ENCODE measurements at regions not wholly inside any gene's neighbourhood (a gene's known extent, or its start where the extent isn't known, plus 50 kb on each side); places are given as distances from the start of the nearest gene placed in this dataset.
"Not testable (repeated sequence)": the region's sequence is repeated elsewhere in the genome, so short reads cannot be mapped to it uniquely, and the experiment has no call there.

DNA sequence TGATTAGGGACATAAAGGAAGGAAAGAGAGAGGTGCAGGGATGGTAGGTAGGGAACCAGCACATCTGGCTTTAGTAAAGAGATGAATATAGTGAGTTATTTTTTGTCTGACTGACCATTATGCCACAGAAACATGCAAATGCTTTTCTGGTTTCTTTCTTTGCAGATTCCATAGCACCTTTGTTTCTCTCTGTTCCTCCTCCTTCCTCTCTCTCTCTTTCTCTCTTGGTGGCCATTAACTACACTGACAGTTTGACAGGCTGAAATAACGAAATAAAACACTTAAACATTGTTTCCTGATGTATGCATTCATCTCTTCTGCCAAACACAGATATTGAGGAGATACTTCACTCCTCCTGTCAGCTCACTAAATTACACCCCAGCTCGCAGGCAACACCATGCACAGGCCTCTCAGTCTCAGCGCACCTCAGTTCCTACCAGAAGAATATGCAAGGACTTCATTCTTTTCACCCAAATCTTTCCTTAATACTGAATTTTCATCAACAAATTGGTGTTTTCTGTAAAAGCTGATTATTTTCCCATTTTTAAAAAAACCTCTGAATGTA is 406.9 kb upstream of the SOX5 start:
- no peaks in the 10 kb centered on the region for H3K36me3 ChIP-seq (ENCODE audit: insufficient read depth, low read length)
- no peaks in the 10 kb centered on the region for H3K79me2 ChIP-seq (ENCODE audit: control insufficient read depth, insufficient read depth, low read length, unreplicated experiment)
- H3K27ac ChIP-seq (ENCODE audit: low read depth, low read length), result no peak overlapping the region

DNA sequence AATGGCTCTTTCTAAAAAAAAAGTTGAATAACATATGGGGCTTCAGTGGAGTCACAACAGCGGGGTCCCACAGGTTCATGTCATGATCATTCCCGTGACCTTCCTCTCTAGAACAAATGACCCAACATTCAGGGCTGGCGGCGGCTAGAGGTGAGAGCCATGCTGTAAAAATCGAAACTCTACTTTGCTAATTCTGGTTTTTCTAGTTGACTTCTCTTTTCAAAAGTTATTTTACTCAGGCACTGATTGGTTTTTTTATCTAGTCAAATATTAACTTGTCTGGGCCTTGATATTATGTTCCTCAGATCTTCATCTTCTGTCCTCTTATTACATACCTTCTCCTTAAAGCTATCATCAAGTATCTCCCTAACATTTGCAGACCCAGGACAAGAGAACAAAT is 402.9 kb upstream of the SOX5 start:
- Histone ChIP-seq H2AFZ (ENCODE audit: low read length, unreplicated experiment) (no peak overlapping the region), H3K4me3 (ENCODE audit: low read depth, low read length) (no peak overlapping the region), H3K4me1 (ENCODE audit: control insufficient read depth, insufficient read depth, low read length, unreplicated experiment) (no peaks in the 10 kb centered on the region), H3K27ac (ENCODE audit: low read depth, low read length) (no peak overlapping the region), H3K27me3 (ENCODE audit: insufficient read depth, low read length) (no peaks in the 10 kb centered on the region), H3K36me3 (ENCODE audit: insufficient read depth, low read length) (no peaks in the 10 kb centered on the region), H3K79me2 (ENCODE audit: control insufficient read depth, insufficient read depth, low read length, unreplicated experiment) (no peaks in the 10 kb centered on the region)

More for the DNA sequence above, 406.9 kb upstream of the SOX5 start:
- no peak overlapping the region for H2AFZ ChIP-seq (ENCODE audit: low read length, unreplicated experiment)
- no peaks in the 10 kb centered on the region for H3K4me1 ChIP-seq (ENCODE audit: control insufficient read depth, insufficient read depth, low read length, unreplicated experiment)
- no peaks in the 10 kb centered on the region for H3K27me3 ChIP-seq (ENCODE audit: insufficient read depth, low read length)
- no peak overlapping the region for H3K4me3 ChIP-seq (ENCODE audit: low read depth, low read length)

DNA sequence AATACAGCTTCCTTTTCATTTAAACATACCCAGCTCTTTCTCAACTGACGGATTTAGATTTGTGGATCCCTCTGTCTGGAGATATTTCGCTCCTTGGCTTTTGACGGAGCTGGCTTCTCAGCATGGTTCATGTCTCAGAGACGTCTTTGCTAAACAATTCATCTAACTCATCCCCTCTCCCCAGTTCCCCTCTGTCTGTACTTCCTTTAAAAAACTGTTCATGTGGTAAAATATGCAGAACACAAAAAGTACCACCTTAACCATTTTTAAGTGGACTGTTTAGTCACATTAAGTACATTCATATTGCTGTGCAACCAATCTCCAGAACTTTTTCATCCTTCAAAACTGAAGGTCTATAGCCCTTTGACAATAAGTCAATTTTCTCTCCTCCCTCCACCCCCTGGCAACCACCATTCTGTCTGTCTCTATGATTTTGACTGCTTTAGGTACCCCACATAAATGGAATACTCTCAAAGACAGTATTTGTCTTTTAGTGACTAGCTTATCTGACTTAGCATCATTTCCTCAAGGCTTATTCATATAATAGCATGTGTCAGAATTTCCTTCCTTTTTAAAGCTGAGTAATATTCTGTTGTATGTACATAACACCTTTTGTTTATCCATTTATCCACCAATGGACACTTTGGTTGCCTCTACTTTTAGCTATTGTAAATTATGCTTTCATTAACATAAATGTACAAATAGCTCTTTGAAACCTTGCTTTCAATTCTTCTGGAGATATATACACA is 399.8 kb upstream of the SOX5 start:
- Histone ChIP-seq H3K4me1 (ENCODE audit: control insufficient read depth, insufficient read depth, low read length, unreplicated experiment) (no peaks in the 10 kb centered on the region), H2AFZ (ENCODE audit: low read length, unreplicated experiment) (no peak overlapping the region), H3K36me3 (ENCODE audit: insufficient read depth, low read length) (no peaks in the 10 kb centered on the region), H3K27ac (ENCODE audit: low read depth, low read length) (no peak overlapping the region), H3K79me2 (ENCODE audit: control insufficient read depth, insufficient read depth, low read length, unreplicated experiment) (no peaks in the 10 kb centered on the region), H3K27me3 (ENCODE audit: insufficient read depth, low read length) (no peaks in the 10 kb centered on the region), H3K4me3 (ENCODE audit: low read depth, low read length) (no peak overlapping the region)

DNA sequence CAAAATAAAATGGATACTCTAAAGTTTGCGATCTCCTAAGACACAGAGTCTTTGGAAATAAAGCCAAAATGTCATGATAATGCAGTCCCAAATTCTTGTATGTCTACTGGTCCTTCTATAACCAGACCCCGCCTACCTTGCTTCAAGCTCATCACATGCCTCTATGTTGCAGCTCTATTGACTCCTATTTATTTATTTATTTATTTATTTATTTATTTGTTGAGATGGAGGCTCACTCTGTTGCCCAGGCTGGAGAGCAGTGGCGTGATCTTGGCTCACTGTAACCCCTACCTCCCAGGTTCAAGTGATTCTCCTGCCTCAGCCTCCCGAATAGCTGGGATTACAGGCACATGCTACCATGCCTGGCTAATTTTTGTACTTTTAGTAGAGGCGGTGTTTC is 398.7 kb upstream of the SOX5 start:
- not testable (repeated sequence) for H3K4me3 ChIP-seq (ENCODE audit: low read depth, low read length); H3K79me2 ChIP-seq (ENCODE audit: control insufficient read depth, insufficient read depth, low read length, unreplicated experiment); H2AFZ ChIP-seq (ENCODE audit: low read length, unreplicated experiment); H3K27ac ChIP-seq (ENCODE audit: low read depth, low read length); H3K36me3 ChIP-seq (ENCODE audit: insufficient read depth, low read length); H3K27me3 ChIP-seq (ENCODE audit: insufficient read depth, low read length); H3K4me1 ChIP-seq (ENCODE audit: control insufficient read depth, insufficient read depth, low read length, unreplicated experiment)

DNA sequence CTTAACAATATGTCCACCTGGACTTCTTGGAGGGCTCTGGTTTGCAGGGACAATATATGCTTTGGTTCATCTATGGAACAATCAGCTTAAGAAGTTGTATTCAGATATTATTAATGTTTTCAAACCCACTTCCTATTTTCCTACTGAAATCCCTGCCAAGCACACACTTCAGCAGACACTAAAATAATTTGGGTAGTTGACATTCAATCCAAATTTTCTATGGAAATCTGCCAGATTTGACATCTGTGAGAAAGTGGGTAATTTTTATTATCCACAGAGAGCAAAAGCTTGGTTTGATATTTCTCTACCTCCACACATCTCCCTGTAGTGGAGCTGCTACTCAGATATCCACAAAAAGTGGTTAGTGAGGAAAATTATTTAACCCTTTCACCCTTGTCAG is 378.8 kb upstream of the SOX5 start:
- Histone ChIP-seq H3K27me3 (ENCODE audit: insufficient read depth, low read length) (no peaks in the 10 kb centered on the region), H3K36me3 (ENCODE audit: insufficient read depth, low read length) (no peaks in the 10 kb centered on the region), H3K4me3 (ENCODE audit: low read depth, low read length) (no peak overlapping the region), H3K27ac (ENCODE audit: low read depth, low read length) (no peak overlapping the region), H3K79me2 (ENCODE audit: control insufficient read depth, insufficient read depth, low read length, unreplicated experiment) (no peaks in the 10 kb centered on the region), H2AFZ (ENCODE audit: low read length, unreplicated experiment) (no peak overlapping the region), H3K4me1 (ENCODE audit: control insufficient read depth, insufficient read depth, low read length, unreplicated experiment) (no peaks in the 10 kb centered on the region)

DNA sequence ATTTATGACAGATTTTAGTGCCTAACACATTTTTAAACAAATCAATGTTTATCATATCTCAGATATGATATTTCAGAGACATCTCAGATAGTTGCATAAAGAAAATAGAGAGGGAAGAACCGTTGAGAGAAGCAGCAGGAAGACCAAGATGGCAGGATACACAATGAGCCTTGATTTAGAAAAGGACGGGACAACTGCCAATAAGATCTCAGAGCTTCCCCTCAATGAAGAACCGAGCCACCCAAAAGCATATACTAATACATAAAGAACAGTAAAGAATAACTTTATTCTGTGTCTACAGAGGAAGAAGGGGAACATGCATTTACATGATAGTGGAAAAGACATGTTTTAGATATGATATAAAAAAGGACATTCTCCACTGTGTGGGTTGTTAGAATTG is 375.9 kb upstream of the SOX5 start:
- H3K4me3 ChIP-seq (ENCODE audit: low read depth, low read length), result no peak overlapping the region
- H3K27ac ChIP-seq (ENCODE audit: low read depth, low read length), result no peak overlapping the region
- no peaks in the 10 kb centered on the region for H3K27me3 ChIP-seq (ENCODE audit: insufficient read depth, low read length)
- H3K79me2 ChIP-seq (ENCODE audit: control insufficient read depth, insufficient read depth, low read length, unreplicated experiment), result no peaks in the 10 kb centered on the region
- H2AFZ ChIP-seq (ENCODE audit: low read length, unreplicated experiment), result no peak overlapping the region
- no peaks in the 10 kb centered on the region for H3K36me3 ChIP-seq (ENCODE audit: insufficient read depth, low read length)
- no peaks in the 10 kb centered on the region for H3K4me1 ChIP-seq (ENCODE audit: control insufficient read depth, insufficient read depth, low read length, unreplicated experiment)

DNA sequence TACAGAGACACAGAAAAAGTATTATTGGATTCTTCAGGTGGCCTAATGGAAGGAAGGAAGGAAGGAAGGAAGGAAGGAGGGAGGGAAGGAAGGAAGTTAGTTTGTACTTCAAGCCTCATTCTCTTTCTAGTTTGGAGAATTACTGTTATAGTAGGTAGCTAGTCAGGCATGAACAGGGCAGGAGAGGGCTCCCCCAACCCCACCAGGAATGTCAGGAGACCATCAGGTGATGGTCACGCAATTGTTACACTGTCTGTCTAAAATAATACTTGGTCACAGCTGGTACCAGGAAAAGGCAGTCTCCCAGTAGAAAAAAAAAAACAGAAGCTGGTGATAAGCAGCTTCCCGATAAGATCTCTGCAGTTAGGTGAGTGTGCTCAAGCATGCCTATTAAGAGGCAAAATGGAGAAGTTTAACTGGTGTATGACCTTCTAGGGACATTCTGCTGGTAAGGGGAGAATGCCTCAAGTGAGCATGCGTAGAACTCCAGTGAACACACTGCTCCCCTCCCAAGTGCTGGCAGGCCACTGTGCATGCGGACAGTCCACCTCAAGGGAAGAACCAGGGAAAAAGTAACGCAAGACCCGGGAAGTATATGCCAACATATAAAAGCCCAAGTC is 358.4 kb upstream of the SOX5 start:
- Histone ChIP-seq H3K79me2 (ENCODE audit: control insufficient read depth, insufficient read depth, low read length, unreplicated experiment) (no peaks in the 10 kb centered on the region), H3K27ac (ENCODE audit: low read depth, low read length) (no peak overlapping the region), H3K4me1 (ENCODE audit: control insufficient read depth, insufficient read depth, low read length, unreplicated experiment) (no peaks in the 10 kb centered on the region), H2AFZ (ENCODE audit: low read length, unreplicated experiment) (no peak overlapping the region), H3K27me3 (ENCODE audit: insufficient read depth, low read length) (no peaks in the 10 kb centered on the region), H3K36me3 (ENCODE audit: insufficient read depth, low read length) (no peaks in the 10 kb centered on the region), H3K4me3 (ENCODE audit: low read depth, low read length) (no peak overlapping the region)

DNA sequence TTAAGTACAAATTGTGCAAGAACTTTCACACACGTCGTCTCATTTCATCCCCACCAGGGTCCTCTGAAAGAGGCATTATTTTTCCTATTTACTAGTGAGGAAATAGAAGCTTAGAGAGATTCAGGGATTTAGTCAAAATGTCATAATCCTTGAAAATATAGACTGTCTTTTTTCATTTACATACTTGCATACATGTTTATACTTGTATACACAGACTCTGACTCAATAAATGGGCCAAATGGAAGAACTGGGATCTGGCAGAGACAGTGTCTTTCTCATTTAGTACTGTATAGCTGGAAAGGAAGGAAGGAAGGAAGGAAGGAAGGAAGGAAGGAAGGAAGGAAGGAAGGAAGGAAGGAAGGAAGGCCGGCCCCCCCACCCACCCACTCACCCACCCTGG is 357.7 kb upstream of the SOX5 start:
- Histone ChIP-seq H2AFZ (ENCODE audit: low read length, unreplicated experiment) (no peak overlapping the region), H3K4me3 (ENCODE audit: low read depth, low read length) (no peak overlapping the region), H3K27me3 (ENCODE audit: insufficient read depth, low read length) (no peaks in the 10 kb centered on the region), H3K4me1 (ENCODE audit: control insufficient read depth, insufficient read depth, low read length, unreplicated experiment) (no peaks in the 10 kb centered on the region), H3K27ac (ENCODE audit: low read depth, low read length) (no peak overlapping the region), H3K36me3 (ENCODE audit: insufficient read depth, low read length) (no peaks in the 10 kb centered on the region), H3K79me2 (ENCODE audit: control insufficient read depth, insufficient read depth, low read length, unreplicated experiment) (no peaks in the 10 kb centered on the region)

DNA sequence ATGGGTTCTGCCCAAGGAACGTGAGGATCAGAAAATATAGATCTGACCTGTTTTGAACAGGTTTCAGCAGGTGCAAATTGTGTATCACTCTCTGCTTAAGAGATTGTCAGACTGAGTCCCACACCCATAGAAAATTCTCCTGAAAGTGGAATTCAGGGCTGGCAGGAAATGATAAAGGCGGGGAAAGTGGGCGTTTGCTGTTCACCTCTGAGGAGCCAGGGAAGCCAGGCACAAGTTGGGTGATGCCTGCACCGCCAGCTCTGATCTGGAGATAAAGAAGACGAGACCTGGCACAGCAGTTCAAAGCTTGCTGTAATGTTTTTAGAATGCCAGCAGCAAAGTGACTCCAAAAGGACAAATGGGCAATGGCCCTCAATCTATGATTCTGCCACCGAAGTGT is 356.5 kb upstream of the SOX5 start:
- no peaks in the 10 kb centered on the region for H3K27me3 ChIP-seq (ENCODE audit: insufficient read depth, low read length)
- H3K4me3 ChIP-seq (ENCODE audit: low read depth, low read length), result no peak overlapping the region
- no peaks in the 10 kb centered on the region for H3K36me3 ChIP-seq (ENCODE audit: insufficient read depth, low read length)
- H3K27ac ChIP-seq (ENCODE audit: low read depth, low read length), result no peak overlapping the region
- H3K4me1 ChIP-seq (ENCODE audit: control insufficient read depth, insufficient read depth, low read length, unreplicated experiment), result no peaks in the 10 kb centered on the region
- no peaks in the 10 kb centered on the region for H3K79me2 ChIP-seq (ENCODE audit: control insufficient read depth, insufficient read depth, low read length, unreplicated experiment)
- no peak overlapping the region for H2AFZ ChIP-seq (ENCODE audit: low read length, unreplicated experiment)

DNA sequence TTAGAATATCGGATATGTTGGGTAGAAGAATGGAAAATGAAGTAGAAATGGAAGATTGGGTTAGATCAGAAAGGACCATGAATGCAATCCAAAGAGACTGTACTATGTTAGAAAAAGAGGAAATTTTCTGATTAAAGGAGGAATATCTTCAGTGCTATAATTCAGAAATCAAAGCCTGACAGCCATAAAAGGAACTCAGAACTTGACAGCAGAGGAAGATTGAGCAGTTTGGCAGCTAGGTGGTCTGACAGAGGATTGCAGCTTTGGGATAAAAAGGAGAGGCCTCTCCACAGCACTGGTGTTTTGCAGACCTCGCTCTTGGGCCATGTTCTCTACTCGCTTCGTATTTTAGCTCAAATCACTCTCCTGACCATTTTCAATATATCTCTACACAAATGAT is 354.8 kb upstream of the SOX5 start:
- Histone ChIP-seq H3K27me3 (ENCODE audit: insufficient read depth, low read length) (no peaks in the 10 kb centered on the region), H3K36me3 (ENCODE audit: insufficient read depth, low read length) (no peaks in the 10 kb centered on the region), H2AFZ (ENCODE audit: low read length, unreplicated experiment) (no peak overlapping the region), H3K79me2 (ENCODE audit: control insufficient read depth, insufficient read depth, low read length, unreplicated experiment) (no peaks in the 10 kb centered on the region), H3K4me3 (ENCODE audit: low read depth, low read length) (no peak overlapping the region), H3K27ac (ENCODE audit: low read depth, low read length) (no peak overlapping the region), H3K4me1 (ENCODE audit: control insufficient read depth, insufficient read depth, low read length, unreplicated experiment) (no peaks in the 10 kb centered on the region)

DNA sequence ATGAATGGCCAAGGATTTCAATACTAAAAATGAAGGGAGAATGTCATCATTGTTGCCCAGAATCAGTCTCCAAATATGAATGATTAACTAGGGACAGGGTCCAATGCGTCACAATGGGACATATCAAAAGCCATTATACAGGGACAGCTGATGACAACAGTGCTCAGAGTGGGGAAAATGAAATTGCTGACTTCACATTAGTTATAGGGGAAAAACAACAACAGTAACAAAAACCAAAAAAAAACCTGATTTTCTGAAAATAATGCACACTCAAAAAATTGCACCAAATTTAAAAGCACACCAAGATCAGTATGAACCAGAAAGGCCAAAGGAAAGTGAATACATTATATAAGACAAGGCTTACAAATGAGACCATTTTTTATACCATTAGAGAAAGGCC is 353.2 kb upstream of the SOX5 start:
- Histone ChIP-seq H3K79me2 (ENCODE audit: control insufficient read depth, insufficient read depth, low read length, unreplicated experiment) (no peaks in the 10 kb centered on the region), H3K27me3 (ENCODE audit: insufficient read depth, low read length) (no peaks in the 10 kb centered on the region), H3K4me3 (ENCODE audit: low read depth, low read length) (no peak overlapping the region), H3K36me3 (ENCODE audit: insufficient read depth, low read length) (no peaks in the 10 kb centered on the region), H3K27ac (ENCODE audit: low read depth, low read length) (no peak overlapping the region), H3K4me1 (ENCODE audit: control insufficient read depth, insufficient read depth, low read length, unreplicated experiment) (no peaks in the 10 kb centered on the region), H2AFZ (ENCODE audit: low read length, unreplicated experiment) (no peak overlapping the region)
